NT2/D1 (cell line): ENCODE measurements at regions not wholly inside any gene's neighbourhood (a gene's known extent, or its start where the extent isn't known, plus 50 kb on each side); places are given as distances from the start of the nearest gene placed in this dataset.

Experiments
- SUZ12 ChIP-seq: IDR thresholded peaks from 2 replicates; pipeline ENCODE4 v1.6.1; 2011; ENCODE audit not compliant: insufficient read length, insufficient read depth; ENCODE audit errors: extremely low read depth
- YY1 ChIP-seq: IDR thresholded peaks from 2 replicates; pipeline ENCODE4 v1.6.1; 2011; ENCODE audit not compliant: insufficient read length, insufficient read depth
- ZNF274 ChIP-seq: IDR thresholded peaks from 2 replicates; pipeline ENCODE4 v1.6.1; 2011; ENCODE audit warnings: mild to moderate bottlenecking, low read depth, low read length

DNA sequence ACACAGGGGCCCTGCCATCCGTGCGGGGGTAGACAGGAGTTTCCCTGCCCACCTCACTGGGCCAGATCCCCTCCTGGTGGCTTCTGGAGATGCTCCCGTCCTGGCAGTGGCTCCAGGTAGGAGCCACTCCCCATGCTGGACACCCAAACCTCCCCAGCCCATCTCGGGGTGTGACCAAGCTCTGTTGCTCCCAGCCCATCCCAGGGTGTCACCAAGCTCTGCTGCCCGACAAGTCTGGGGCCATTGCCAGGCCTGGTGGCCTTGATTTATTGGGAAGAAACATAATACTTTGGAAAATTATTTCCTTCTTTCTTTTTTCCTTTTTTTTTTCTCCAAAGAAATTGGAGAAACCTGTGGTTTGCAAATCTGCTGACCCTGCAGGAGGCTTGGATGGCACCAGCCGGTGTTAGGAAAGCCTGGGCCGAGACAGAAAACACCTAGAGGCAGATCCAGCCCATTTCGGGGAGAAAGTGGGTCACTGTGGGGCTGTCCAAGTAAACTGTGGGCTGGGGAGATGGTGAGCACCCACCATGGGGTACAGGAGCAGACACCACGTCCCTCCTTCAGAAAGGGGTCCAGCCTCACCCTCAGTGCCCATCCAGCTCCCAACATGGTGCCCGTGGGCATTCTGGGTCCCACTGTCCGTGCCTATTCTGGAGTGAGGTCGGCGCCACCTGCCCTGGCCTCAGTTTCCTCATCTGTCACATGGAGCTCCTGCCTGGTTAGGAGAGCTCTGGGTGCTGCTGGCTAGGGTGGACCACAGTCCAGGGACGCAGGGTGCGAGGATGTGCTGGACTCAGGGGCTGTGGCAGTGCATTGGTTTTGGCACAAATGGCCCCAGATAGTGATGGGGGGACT, 59.4 kb upstream of the ADRA2C start:
- no peak for TF ChIP-seq YY1
- no peak for TF ChIP-seq ZNF274
- no peak for TF ChIP-seq SUZ12
